ENCODE measurements at regions not wholly inside any gene's neighbourhood (a gene's known extent, or its start where the extent isn't known, plus 50 kb on each side); places are given as distances from the start of the nearest gene placed in this dataset.

DNA sequence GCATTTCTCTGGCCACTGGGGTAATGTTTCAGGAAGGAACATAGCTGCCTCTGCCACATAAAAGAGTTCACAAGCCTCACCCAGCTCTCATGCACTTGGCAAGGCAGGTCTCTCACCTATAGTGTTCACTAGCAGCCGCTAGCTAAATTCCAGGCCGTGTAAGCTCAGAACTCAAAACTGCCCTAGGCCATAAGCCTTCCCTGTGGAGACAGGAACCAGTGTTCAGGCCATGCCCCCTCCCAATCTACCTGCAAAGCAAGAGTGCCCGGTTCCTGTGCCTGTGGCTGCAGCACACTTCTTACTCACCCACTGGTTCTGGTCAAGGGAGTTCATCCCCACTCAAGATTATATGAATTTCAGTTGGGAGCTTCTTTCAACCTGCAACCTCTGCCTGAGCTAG is 60.7 kb upstream of the ZNF169 start:
- no peak for TF ChIP-seq SUZ12 (IDR thresholded peaks at IDR 0.05; ENCODE audit: extremely low read depth, insufficient read depth, insufficient read length)
- TF ChIP-seq ZNF274 (IDR thresholded peaks at IDR 0.05; ENCODE audit: low read depth, low read length), result no peak
- no peak for TF ChIP-seq YY1 (IDR thresholded peaks at IDR 0.05; ENCODE audit: insufficient read depth, insufficient read length)
- H3K4me1 ChIP-seq (ENCODE audit: insufficient read depth, insufficient read length), result no peaks in the 10 kb centered on the region
- no peak overlapping the region for H3K4me3 ChIP-seq (ENCODE audit: insufficient read length, low read depth)
- H3K9ac ChIP-seq (ENCODE audit: insufficient read length, low read depth), result no peak overlapping the region
- H3K9me3 ChIP-seq (ENCODE audit: insufficient read depth, low read length), result peaks cover 23% of the 10 kb centered on the region
- no peak for DNase-seq (ENCODE audit: low read depth, low spot score)
- no peaks in the 10 kb centered on the region for H3K27me3 ChIP-seq (ENCODE audit: insufficient read depth, insufficient read length)
- H3K36me3 ChIP-seq (ENCODE audit: insufficient read depth, insufficient read length, low read length), result no peaks in the 10 kb centered on the region

DNA sequence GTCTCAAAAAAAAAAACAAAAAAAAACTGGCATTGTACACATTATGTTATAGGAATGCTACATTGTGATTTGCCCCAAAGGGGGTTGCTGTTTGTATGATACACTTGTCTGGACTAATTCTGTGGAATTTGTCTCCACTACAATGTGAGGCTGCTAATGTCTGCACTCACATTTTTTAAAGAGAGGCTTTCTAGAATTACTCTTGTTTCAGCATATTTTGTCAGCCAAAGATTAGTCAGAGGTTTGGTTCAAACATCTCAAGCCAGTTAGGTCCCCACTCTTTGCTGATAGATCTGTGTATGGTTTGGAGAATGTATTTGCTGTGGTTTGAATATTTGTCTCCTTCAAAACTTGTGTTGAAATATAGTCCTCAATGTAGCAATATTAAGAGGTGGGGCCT is 59.3 kb upstream of the ZNF169 start:
- no peaks in the 10 kb centered on the region for H3K27me3 ChIP-seq (ENCODE audit: insufficient read depth, insufficient read length)
- DNase-seq (ENCODE audit: low read depth, low spot score), result no peak
- H3K9ac ChIP-seq (ENCODE audit: insufficient read length, low read depth), result no peak overlapping the region
- H3K9me3 ChIP-seq (ENCODE audit: insufficient read depth, low read length), result peaks cover 37% of the 10 kb centered on the region
- no peak for TF ChIP-seq SUZ12 (IDR thresholded peaks at IDR 0.05; ENCODE audit: extremely low read depth, insufficient read depth, insufficient read length)
- TF ChIP-seq YY1 (IDR thresholded peaks at IDR 0.05; ENCODE audit: insufficient read depth, insufficient read length), result no peak
- TF ChIP-seq ZNF274 (IDR thresholded peaks at IDR 0.05; ENCODE audit: low read depth, low read length), result no peak
- no peaks in the 10 kb centered on the region for H3K4me1 ChIP-seq (ENCODE audit: insufficient read depth, insufficient read length)
- H3K4me3 ChIP-seq (ENCODE audit: insufficient read length, low read depth), result no peak overlapping the region
- H3K36me3 ChIP-seq (ENCODE audit: insufficient read depth, insufficient read length, low read length), result no peaks in the 10 kb centered on the region

DNA sequence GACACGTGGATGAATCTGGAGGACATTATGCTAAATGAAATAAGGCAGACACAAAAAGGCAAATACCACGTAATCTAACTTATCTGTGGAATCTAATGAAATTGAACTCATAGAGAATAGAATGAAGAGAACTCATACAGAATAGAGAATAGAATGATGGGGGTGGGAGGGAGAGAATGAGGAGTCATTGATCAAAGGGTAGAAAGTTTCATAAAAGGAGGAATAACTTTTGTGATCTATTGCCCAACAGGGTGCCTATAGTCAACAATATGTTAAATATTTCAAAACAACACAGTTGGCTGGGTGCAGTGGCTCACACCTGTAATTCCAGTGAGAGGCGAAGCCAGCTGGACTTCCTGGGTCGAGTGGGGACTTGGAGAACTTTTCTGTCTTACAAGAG is 54.9 kb upstream of the ZNF169 start:
- no peaks in the 10 kb centered on the region for H3K4me1 ChIP-seq (ENCODE audit: insufficient read depth, insufficient read length)
- TF ChIP-seq SUZ12 (IDR thresholded peaks at IDR 0.05; ENCODE audit: extremely low read depth, insufficient read depth, insufficient read length) (no peak), ZNF274 (IDR thresholded peaks at IDR 0.05; ENCODE audit: low read depth, low read length) (no peak), YY1 (IDR thresholded peaks at IDR 0.05; ENCODE audit: insufficient read depth, insufficient read length) (no peak)
- no peak for DNase-seq (ENCODE audit: low read depth, low spot score)

DNA sequence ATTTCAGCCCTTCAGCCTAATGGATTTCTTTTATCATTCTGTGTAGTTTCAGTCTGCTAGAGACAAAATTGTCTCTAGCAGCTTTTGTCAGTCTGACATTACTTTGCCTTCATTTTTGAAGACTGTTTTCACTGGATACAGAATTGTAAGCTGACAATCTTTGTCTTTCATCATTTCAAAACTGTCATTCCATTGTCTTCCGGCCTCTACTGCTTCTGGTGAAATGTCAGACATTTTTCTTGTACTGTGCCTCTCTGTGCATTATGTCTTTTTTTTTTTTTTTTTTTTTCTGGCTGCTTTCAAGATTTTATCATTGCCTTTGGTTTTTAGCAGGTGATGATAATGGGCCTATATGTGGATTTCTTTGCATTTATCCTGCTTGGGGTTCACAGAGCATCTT is 51.3 kb upstream of the ZNF169 start:
- no peaks in the 10 kb centered on the region for H3K4me1 ChIP-seq (ENCODE audit: insufficient read depth, insufficient read length)
- peaks cover 26% of the 10 kb centered on the region for H3K9me3 ChIP-seq (ENCODE audit: insufficient read depth, low read length)
- TF ChIP-seq ZNF274 (IDR thresholded peaks at IDR 0.05; ENCODE audit: low read depth, low read length) (no peak), SUZ12 (IDR thresholded peaks at IDR 0.05; ENCODE audit: extremely low read depth, insufficient read depth, insufficient read length) (no peak), YY1 (IDR thresholded peaks at IDR 0.05; ENCODE audit: insufficient read depth, insufficient read length) (no peak)
- no peaks in the 10 kb centered on the region for H3K36me3 ChIP-seq (ENCODE audit: insufficient read depth, insufficient read length, low read length)
- H3K4me3 ChIP-seq (ENCODE audit: insufficient read length, low read depth), result no peak overlapping the region
- no peak for DNase-seq (ENCODE audit: low read depth, low spot score)
- no peaks in the 10 kb centered on the region for H3K27me3 ChIP-seq (ENCODE audit: insufficient read depth, insufficient read length)
- no peak overlapping the region for H3K9ac ChIP-seq (ENCODE audit: insufficient read length, low read depth)

More for the DNA sequence above, 54.9 kb upstream of the ZNF169 start:
- Histone ChIP-seq H3K27me3 (ENCODE audit: insufficient read depth, insufficient read length) (no peaks in the 10 kb centered on the region), H3K9ac (ENCODE audit: insufficient read length, low read depth) (no peak overlapping the region), H3K36me3 (ENCODE audit: insufficient read depth, insufficient read length, low read length) (no peaks in the 10 kb centered on the region), H3K9me3 (ENCODE audit: insufficient read depth, low read length) (peaks cover 26% of the 10 kb centered on the region), H3K4me3 (ENCODE audit: insufficient read length, low read depth) (no peak overlapping the region)
